ENCODE measurements at regions not wholly inside any gene's neighbourhood (a gene's known extent, or its start where the extent isn't known, plus 50 kb on each side); places are given as distances from the start of the nearest gene placed in this dataset.
A peak's percentile ranks its signal among the peaks of the same experiment; 100 is the strongest.

GRCh38 chr10:31751738-31752080 is 176.9 kb downstream of the ARHGAP12 start:
- peaks cover 72% of the 10 kb centered on the region for H3K4me1 ChIP-seq (ENCODE audit: insufficient read depth, low read length, severe bottlenecking)
- H3F3A ChIP-seq (ENCODE audit: insufficient read depth, low read length) = no peaks in the 10 kb centered on the region
- H3K4me3 ChIP-seq (ENCODE audit: low read depth, low read length, poor library complexity, severe bottlenecking) = no peak overlapping the region
- H3K27me3 ChIP-seq (ENCODE audit: insufficient read depth, low read length) = no peaks in the 10 kb centered on the region
- peak overlapping the region; percentile 83 for H3K27ac ChIP-seq (ENCODE audit: low read depth, low read length, poor library complexity, severe bottlenecking)
- H3K9ac ChIP-seq (ENCODE audit: low read length) = no peak overlapping the region
- no peaks in the 10 kb centered on the region for H3K36me3 ChIP-seq (ENCODE audit: insufficient read depth, low read length)
- H3K9me3 ChIP-seq (ENCODE audit: low read length) = no peaks in the 10 kb centered on the region
- H3K79me2 ChIP-seq (ENCODE audit: insufficient read depth, low read length) = no peaks in the 10 kb centered on the region
- no peaks in the 10 kb centered on the region for H3K9me2 ChIP-seq (ENCODE audit: low read depth, low read length)
- H2AFZ ChIP-seq (ENCODE audit: low read length) = no peak overlapping the region
- no peaks in the 10 kb centered on the region for H4K20me1 ChIP-seq (ENCODE audit: insufficient read depth, low read length)
- TF ChIP-seq, protein P1, sequence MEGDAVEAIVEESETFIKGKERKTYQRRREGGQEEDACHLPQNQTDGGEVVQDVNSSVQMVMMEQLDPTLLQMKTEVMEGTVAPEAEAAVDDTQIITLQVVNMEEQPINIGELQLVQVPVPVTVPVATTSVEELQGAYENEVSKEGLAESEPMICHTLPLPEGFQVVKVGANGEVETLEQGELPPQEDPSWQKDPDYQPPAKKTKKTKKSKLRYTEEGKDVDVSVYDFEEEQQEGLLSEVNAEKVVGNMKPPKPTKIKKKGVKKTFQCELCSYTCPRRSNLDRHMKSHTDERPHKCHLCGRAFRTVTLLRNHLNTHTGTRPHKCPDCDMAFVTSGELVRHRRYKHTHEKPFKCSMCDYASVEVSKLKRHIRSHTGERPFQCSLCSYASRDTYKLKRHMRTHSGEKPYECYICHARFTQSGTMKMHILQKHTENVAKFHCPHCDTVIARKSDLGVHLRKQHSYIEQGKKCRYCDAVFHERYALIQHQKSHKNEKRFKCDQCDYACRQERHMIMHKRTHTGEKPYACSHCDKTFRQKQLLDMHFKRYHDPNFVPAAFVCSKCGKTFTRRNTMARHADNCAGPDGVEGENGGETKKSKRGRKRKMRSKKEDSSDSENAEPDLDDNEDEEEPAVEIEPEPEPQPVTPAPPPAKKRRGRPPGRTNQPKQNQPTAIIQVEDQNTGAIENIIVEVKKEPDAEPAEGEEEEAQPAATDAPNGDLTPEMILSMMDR (IDR thresholded peaks at IDR 0.05; ENCODE audit: low read length) = no peak
- TF ChIP-seq EZH2 (IDR thresholded peaks at IDR 0.05; ENCODE audit: borderline replicate concordance, low read length) = no peak
- no peak overlapping the region; the same call in 1 of the 2 replicates for H3K4me2 ChIP-seq (ENCODE audit: low read length)

DNA sequence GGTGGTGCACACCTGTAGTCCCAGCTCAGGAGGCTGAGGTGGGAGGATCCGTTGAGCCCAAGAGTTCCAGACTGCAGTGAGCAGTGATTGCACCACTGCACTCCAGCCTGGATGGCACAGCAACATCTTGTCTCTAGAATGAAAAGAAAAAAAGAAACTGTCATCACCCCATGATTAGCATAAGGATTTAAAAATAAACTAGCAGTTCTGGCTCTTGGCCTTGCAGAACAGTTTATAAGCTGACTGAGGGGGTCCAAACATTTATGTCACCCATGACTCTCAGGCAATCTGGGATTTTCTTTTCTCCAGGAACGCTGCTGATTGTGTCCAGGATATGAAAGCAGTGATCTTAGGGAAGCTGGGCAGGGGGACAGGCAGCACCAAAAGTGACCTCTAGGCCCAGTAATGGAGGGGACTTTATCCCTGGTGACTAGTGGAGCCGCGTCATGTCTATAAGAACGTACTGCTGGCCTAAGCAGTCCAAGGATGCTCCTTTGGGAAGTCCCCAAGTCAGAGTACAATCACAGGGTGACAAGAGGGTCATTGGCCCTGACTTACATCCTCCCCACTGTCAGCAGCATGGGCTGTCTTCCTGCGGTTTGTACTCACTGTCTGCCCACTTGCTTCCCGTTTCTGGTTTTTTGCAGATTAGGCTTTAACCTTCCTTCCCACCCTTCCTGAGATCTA is 177.4 kb downstream of the ARHGAP12 start:
- Histone ChIP-seq H3K4me1 (ENCODE audit: insufficient read depth, low read length, severe bottlenecking) (peaks cover 68% of the 10 kb centered on the region), H3K36me3 (ENCODE audit: insufficient read depth, low read length) (no peaks in the 10 kb centered on the region), H3K9me3 (ENCODE audit: low read length) (no peaks in the 10 kb centered on the region), H3F3A (ENCODE audit: insufficient read depth, low read length) (no peaks in the 10 kb centered on the region), H3K27me3 (ENCODE audit: insufficient read depth, low read length) (no peaks in the 10 kb centered on the region), H3K79me2 (ENCODE audit: insufficient read depth, low read length) (no peaks in the 10 kb centered on the region), H3K4me3 (ENCODE audit: low read depth, low read length, poor library complexity, severe bottlenecking) (no peak overlapping the region), H4K20me1 (ENCODE audit: insufficient read depth, low read length) (no peaks in the 10 kb centered on the region), H3K9me2 (ENCODE audit: low read depth, low read length) (no peaks in the 10 kb centered on the region), H3K9ac (ENCODE audit: low read length) (no peak overlapping the region; the same call in 1 of the 2 replicates), H2AFZ (ENCODE audit: low read length) (no peak overlapping the region), H3K4me2 (ENCODE audit: low read length) (no peak overlapping the region; the same call in 1 of the 2 replicates), H3K27ac (ENCODE audit: low read depth, low read length, poor library complexity, severe bottlenecking) (peak overlapping the region; percentile 83)
- TF ChIP-seq, protein P1 (IDR thresholded peaks at IDR 0.05; ENCODE audit: low read length) = no peak

GRCh38 chr10:31749981-31750840 is 178.4 kb downstream of the ARHGAP12 start:
- no peaks in the 10 kb centered on the region for H3K36me3 ChIP-seq (ENCODE audit: insufficient read depth, low read length)
- peak overlapping the region; percentile 83 for H3K27ac ChIP-seq (ENCODE audit: low read depth, low read length, poor library complexity, severe bottlenecking)
- H3K79me2 ChIP-seq (ENCODE audit: insufficient read depth, low read length) = no peaks in the 10 kb centered on the region
- no peak overlapping the region for H2AFZ ChIP-seq (ENCODE audit: low read length)
- peaks cover 66% of the 10 kb centered on the region for H3K4me1 ChIP-seq (ENCODE audit: insufficient read depth, low read length, severe bottlenecking)
- H3F3A ChIP-seq (ENCODE audit: insufficient read depth, low read length) = no peaks in the 10 kb centered on the region
- H3K9ac ChIP-seq (ENCODE audit: low read length) = peak overlapping the region; percentile 39; the same call in 1 of the 2 replicates
- no peaks in the 10 kb centered on the region for H3K9me2 ChIP-seq (ENCODE audit: low read depth, low read length)
- no peak overlapping the region for H3K4me3 ChIP-seq (ENCODE audit: low read depth, low read length, poor library complexity, severe bottlenecking)
- H3K4me2 ChIP-seq (ENCODE audit: low read length) = peak overlapping the region; percentile 39
- no peaks in the 10 kb centered on the region for H3K27me3 ChIP-seq (ENCODE audit: insufficient read depth, low read length)
- no peaks in the 10 kb centered on the region for H4K20me1 ChIP-seq (ENCODE audit: insufficient read depth, low read length)
- TF ChIP-seq, protein P1 (IDR thresholded peaks at IDR 0.05; ENCODE audit: low read length) = no peak
- no peak for TF ChIP-seq EZH2 (IDR thresholded peaks at IDR 0.05; ENCODE audit: borderline replicate concordance, low read length)
- H3K9me3 ChIP-seq (ENCODE audit: low read length) = no peaks in the 10 kb centered on the region

Measured in OCI-LY1 (cell line).